SK-N-SH (cell line): ENCODE measurements at regions not wholly inside any gene's neighbourhood (a gene's known extent, or its start where the extent isn't known, plus 50 kb on each side); places are given as distances from the start of the nearest gene placed in this dataset.

Source experiments
- CTCF ChIA-PET: fragments of 300-600, 350-600 bp; formaldehyde crosslinking; extraction: SDS; loops from one replicate; lab custom pipeline; 2021; lab: Yijun Ruan, JAX
- POLR2A ChIA-PET: fragments of 350-600 bp; sonication (Branson Sonifier 250); formaldehyde crosslinking; extraction: SDS; loops from one replicate; lab custom pipeline; 2020; ENCODE audit warnings: antibody characterized with exemption, inconsistent platforms; lab: Yijun Ruan, JAX
- DNase-seq: peaks from one replicate; pipeline ENCODE4 v3.0.0; 2012
- H2AFZ ChIP-seq: fragments of 200-600 bp; sonication (generic); 2 replicates; pipeline ENCODE4 v1.8.1; 2016; ENCODE audit warnings: antibody characterized with exemption, mild to moderate bottlenecking, low read depth
- H3F3A ChIP-seq: fragments of 200-600 bp; sonication (generic); replicated peaks from 2 replicates; pipeline ENCODE3; 2016; ENCODE audit warnings: antibody characterized with exemption, mild to moderate bottlenecking; ENCODE audit not compliant: insufficient read depth
- H3K27ac ChIP-seq, 2 experiments: fragments of 200-500 bp in 1 of 2; fragments of 200-600 bp in 1 of 2; sonication (Bioruptor generic) in 1 of 2; sonication (generic), shearing (Covaris generic) in 1 of 2; 2 replicates each; pipeline versions ENCODE4 v1.5.1 to v1.6.1; 2014 to 2016; ENCODE audit warnings: low read depth in 2 of 2, inconsistent platforms in 1 of 2, low read length in 1 of 2, mild to moderate bottlenecking in 1 of 2, mixed read lengths in 1 of 2
- H3K27me3 ChIP-seq: fragments of 200-600 bp; sonication (generic), shearing (Covaris generic); 2 replicates; pipeline ENCODE4 v1.6.1; 2016; ENCODE audit warnings: mixed run types; ENCODE audit not compliant: insufficient read depth
- H3K36me3 ChIP-seq, 2 experiments: fragments of 200-500 bp in 1 of 2; fragments of 200-600 bp in 1 of 2; sonication (Bioruptor generic) in 1 of 2; sonication (generic) in 1 of 2; replicated peaks in 1 of 2; 2 replicates each; pipeline versions ENCODE3 to v1.5.1; 2014 to 2016; ENCODE audit warnings: low read length in 1 of 2, mild to moderate bottlenecking in 1 of 2; ENCODE audit not compliant: insufficient read depth in 2 of 2, control insufficient read depth in 1 of 2
- H3K4me1 ChIP-seq, 2 experiments: fragments of 200-500 bp in 1 of 2; fragments of 200-600 bp in 1 of 2; sonication (Bioruptor generic) in 1 of 2; sonication (generic), shearing (Covaris generic) in 1 of 2; 2 replicates each; pipeline versions ENCODE4 v1.5.1 to v1.6.1; 2014 to 2016; ENCODE audit warnings: low read depth in 1 of 2, low read length in 1 of 2, mixed run types in 1 of 2; ENCODE audit not compliant: insufficient read depth in 2 of 2, control insufficient read depth in 1 of 2
- H3K4me2 ChIP-seq: fragments of 200-600 bp; sonication (generic), shearing (Covaris generic); 2 replicates; pipeline ENCODE4 v1.6.1; 2017; ENCODE audit warnings: mixed run types
- H3K4me3 ChIP-seq, 2 experiments: fragments of 200-500 bp in 1 of 2; fragments of 200-600 bp in 1 of 2; sonication (Bioruptor generic) in 1 of 2; sonication (generic), shearing (Covaris generic) in 1 of 2; 2 replicates each; pipeline versions ENCODE4 v1.5.1 to v1.8.1; 2014 to 2016; ENCODE audit warnings: low read depth in 2 of 2, inconsistent platforms in 1 of 2, low read length in 1 of 2, mild to moderate bottlenecking in 1 of 2, mixed read lengths in 1 of 2, moderate library complexity in 1 of 2
- H3K79me2 ChIP-seq: fragments of 200-600 bp; sonication (generic); 2 replicates; pipeline ENCODE4 v1.8.1; 2017; ENCODE audit warnings: mild to moderate bottlenecking; ENCODE audit not compliant: insufficient read depth
- H3K9ac ChIP-seq: fragments of 200-600 bp; sonication (generic); 2 replicates; pipeline ENCODE4 v1.6.1; 2017; ENCODE audit warnings: mixed run types
- H3K9me2 ChIP-seq: fragments of 200-600 bp; sonication (generic); 2 replicates; pipeline ENCODE4 v1.6.1; 2017; ENCODE audit warnings: mixed run types
- H3K9me3 ChIP-seq: fragments of 200-600 bp; sonication (generic); 2 replicates; pipeline ENCODE4 v1.6.1; 2017; ENCODE audit warnings: mixed run types, mild to moderate bottlenecking, moderate library complexity
- H4K20me1 ChIP-seq: fragments of 200-600 bp; sonication (generic); 2 replicates; pipeline ENCODE4 v1.6.1; 2017; ENCODE audit warnings: mild to moderate bottlenecking, mixed run types; ENCODE audit not compliant: insufficient read depth
- CHD2 ChIP-seq: fragments of 150-350 bp; IDR thresholded peaks from 2 replicates; pipeline ENCODE4 v1.6.1; 2018; ENCODE audit warnings: low read length; ENCODE audit not compliant: partially characterized antibody
- ELF1 ChIP-seq: IDR thresholded peaks from 2 replicates; pipeline ENCODE4 v1.4.0; 2012
- EP300 ChIP-seq, 2 experiments: IDR thresholded peaks; 2 replicates each; pipeline versions ENCODE4 v1.4.0 to v1.6.1; 2012; ENCODE audit warnings: borderline replicate concordance in 1 of 2, low read depth in 1 of 2, low read length in 1 of 2
- FOXJ3 ChIP-seq: sonication (generic); formaldehyde crosslinking; IDR thresholded peaks from 2 replicates; pipeline ENCODE4 v1.5.1; 2020; ENCODE audit warnings: mild to moderate bottlenecking, missing genetic modification reagents
- FOXM1 ChIP-seq: IDR thresholded peaks from 2 replicates; pipeline ENCODE4 v1.4.0; 2012; ENCODE audit warnings: low read depth, mild to moderate bottlenecking
- MEF2A ChIP-seq: IDR thresholded peaks from 2 replicates; pipeline ENCODE4 v1.4.0; 2012; ENCODE audit warnings: low read depth, borderline replicate concordance
- NRF1 ChIP-seq: IDR thresholded peaks from 2 replicates; pipeline ENCODE4 v1.6.1; 2012; ENCODE audit warnings: low read depth, mild to moderate bottlenecking, low read length
- PBX3 ChIP-seq: IDR thresholded peaks from 2 replicates; pipeline ENCODE4; 2012
- POLR2AphosphoS5 ChIP-seq: IDR thresholded peaks from 2 replicates; pipeline ENCODE4 v1.6.1; 2012; ENCODE audit warnings: low read depth, low read length
- RAD21 ChIP-seq: IDR thresholded peaks from 2 replicates; pipeline ENCODE4 v1.6.1; 2012; ENCODE audit warnings: mild to moderate bottlenecking, low read length
- REST ChIP-seq: IDR thresholded peaks from 2 replicates; pipeline ENCODE4 v1.6.1; 2012; ENCODE audit warnings: mild to moderate bottlenecking, low read depth, low read length, moderate library complexity
- RXRA ChIP-seq: IDR thresholded peaks from 2 replicates; pipeline ENCODE4 v1.4.0; 2012; ENCODE audit warnings: low read depth, mild to moderate bottlenecking, borderline replicate concordance
- TCF12 ChIP-seq: IDR thresholded peaks from 2 replicates; pipeline ENCODE4 v1.4.0; 2012
- TEAD4 ChIP-seq: IDR thresholded peaks from 2 replicates; pipeline ENCODE4 v1.4.0; 2012; ENCODE audit warnings: mild to moderate bottlenecking, borderline replicate concordance; ENCODE audit not compliant: insufficient read depth
- USF1 ChIP-seq: IDR thresholded peaks from 2 replicates; pipeline ENCODE4 v1.4.0; 2012; ENCODE audit warnings: low read depth, borderline replicate concordance
- YY1 ChIP-seq: IDR thresholded peaks from 2 replicates; pipeline ENCODE4 v1.4.0; 2012; ENCODE audit warnings: low read depth, mild to moderate bottlenecking
- whole genome bisulfite sequencing: methylation state at CpG from one replicate; pipeline ENCODE4 v1.1.6; 2017; ENCODE audit warnings: low lambda C conversion rate; 5-methylcytosine and 5-hydroxymethylcytosine counted together

GRCh38 chr7:15798081-15798480 lies 111.6 kb upstream of the MEOX2 start:
- no peaks in the 10 kb centered on the region for H3K36me3 ChIP-seq
- TF ChIP-seq USF1 (no peak), POLR2AphosphoS5 (no peak), CHD2 (no peak), REST (no peak), MEF2A (no peak), YY1 (no peak), RXRA (no peak), NRF1 (no peak), RAD21 (no peak), TEAD4 (no peak), TCF12 (no peak)
- TF ChIP-seq, all 33 proteins: peak for 0
- Histone ChIP-seq H3K9ac (no peak overlapping the region), H4K20me1 (no peaks in the 10 kb centered on the region), H2AFZ (no peak overlapping the region), H3K4me2 (no peak overlapping the region), H3K27ac (no peak overlapping the region), H3K79me2 (no peaks in the 10 kb centered on the region), H3K27me3 (no peaks in the 10 kb centered on the region), H3F3A (no peaks in the 10 kb centered on the region), H3K4me1 (no peaks in the 10 kb centered on the region), H3K9me2 (no peaks in the 10 kb centered on the region), H3K4me3 (no peak overlapping the region), H3K9me3 (no peaks in the 10 kb centered on the region)
- ChIA-PET CTCF (interaction anchor here (0.6 kb wide), 1 partner anchor 16 kb away, joined by 3 read pairs; no protein-coding TSS in a partner anchor), POLR2A (no interaction called here)
- DNase-seq, result no peak
- WGBS, result 0% methylated on average over 1 of the region's 1 CpG

GRCh38 chr7:15795393-15795792 lies 108.9 kb upstream of the MEOX2 start:
- H3K27ac ChIP-seq, result no peak overlapping the region
- no peaks in the 10 kb centered on the region for H3K27me3 ChIP-seq
- TF ChIP-seq ELF1 (no peak), PBX3 (no peak), FOXM1 (no peak), FOXJ3 (no peak), EP300 (IDR thresholded peaks at IDR 0.05; ENCODE audit: borderline replicate concordance in 1 of 2, low read depth in 1 of 2, low read length in 1 of 2) (no peak), TCF12 (no peak)
- H3K36me3 ChIP-seq, result no peaks in the 10 kb centered on the region
- H3K4me3 ChIP-seq, result no peak overlapping the region
- no peaks in the 10 kb centered on the region for H3K79me2 ChIP-seq
- H3K4me1 ChIP-seq, result no peaks in the 10 kb centered on the region
- no peak overlapping the region for H3K4me2 ChIP-seq
- ChIA-PET CTCF (interaction anchor here (1.6 kb wide), 1 partner anchor 10 kb away, joined by 4 read pairs; no protein-coding TSS in a partner anchor), POLR2A (no interaction called here)
- no peaks in the 10 kb centered on the region for H3F3A ChIP-seq
- H4K20me1 ChIP-seq, result no peaks in the 10 kb centered on the region
- 4% methylated on average over 2 of the region's 2 CpGs for WGBS
- no peak overlapping the region for H3K9ac ChIP-seq
- no peak overlapping the region for H2AFZ ChIP-seq
- H3K9me2 ChIP-seq, result no peaks in the 10 kb centered on the region
- H3K9me3 ChIP-seq, result no peaks in the 10 kb centered on the region
- no peak for DNase-seq
